SK-N-MC (cell line): ENCODE measurements at regions not wholly inside any gene's neighbourhood (a gene's known extent, or its start where the extent isn't known, plus 50 kb on each side); places are given as distances from the start of the nearest gene placed in this dataset.

Experiments
- EZH2 ChIP-seq: fragments of 200-600 bp; sonication (generic); IDR thresholded peaks from one replicate; pipeline ENCODE4 v1.6.1; 2017; ENCODE audit warnings: antibody characterized with exemption
- POLR2AphosphoS5 ChIP-seq: IDR thresholded peaks from 2 replicates; pipeline ENCODE4 v1.6.1; 2012; ENCODE audit warnings: mild to moderate bottlenecking, low read depth, low read length, borderline replicate concordance

DNA sequence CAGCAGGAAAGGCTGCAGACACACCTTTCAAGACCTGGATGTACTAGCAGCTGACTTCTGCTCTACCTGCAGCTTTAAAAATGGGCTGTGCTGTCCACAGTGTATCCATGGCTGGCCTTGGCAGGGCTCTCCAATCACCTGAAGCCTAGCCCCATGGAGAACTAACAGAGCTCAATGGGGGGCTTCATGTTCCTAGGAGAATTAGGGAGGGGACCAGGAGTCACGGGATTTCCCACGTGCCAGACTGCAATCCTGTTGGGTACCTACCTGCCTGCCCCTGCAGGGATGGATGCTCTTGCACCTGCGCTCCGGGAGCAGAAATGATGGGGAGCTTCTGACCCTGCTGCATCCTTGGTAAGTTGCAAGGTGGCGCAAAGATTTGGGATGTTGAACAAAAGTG lies 462.1 kb downstream of the ICE1 start:
- TF ChIP-seq POLR2AphosphoS5 (no peak), EZH2 (no peak)
